AG04450 (cell line): ENCODE measurements at regions not wholly inside any gene's neighbourhood (a gene's known extent, or its start where the extent isn't known, plus 50 kb on each side); places are given as distances from the start of the nearest gene placed in this dataset.

ENCODE experiments used
- CTCF ChIA-PET: fragments of 300-600, 350-600 bp; formaldehyde crosslinking; extraction: SDS; loops from one replicate; lab custom pipeline; 2022; ENCODE audit warnings: antibody characterized with exemption, inconsistent platforms; lab: Charles Lee
- POLR2A ChIA-PET: fragments of 350-600 bp; formaldehyde crosslinking; extraction: SDS; loops from one replicate; lab custom pipeline; 2021; ENCODE audit warnings: antibody characterized with exemption, inconsistent platforms; lab: Yijun Ruan, JAX
- DNase-seq: peaks from one replicate; pipeline ENCODE4 v3.0.0-alpha.2; 2011; ENCODE audit warnings: low read depth, low spot score
- H3K27ac ChIP-seq: one replicate; pipeline ENCODE4 v1.5.1; 2012; ENCODE audit warnings: low read depth, low read length, control low read depth
- H3K27me3 ChIP-seq: one replicate; pipeline ENCODE4 v1.6.0; 2012; ENCODE audit warnings: low read length; ENCODE audit not compliant: control insufficient read depth, insufficient read depth
- H3K4me3 ChIP-seq: 2 replicates; pipeline ENCODE4 v1.5.1; 2011; ENCODE audit warnings: mild to moderate bottlenecking, low read depth, low read length, control low read depth
- H3K9me3 ChIP-seq: 2 replicates; pipeline ENCODE4 v1.5.1; 2012; ENCODE audit warnings: low read length; ENCODE audit not compliant: control insufficient read depth, insufficient read depth
- CTCF ChIP-seq: IDR thresholded peaks from 2 replicates; pipeline ENCODE4 v1.5.1; 2011; ENCODE audit warnings: low read depth, low read length, control low read depth, inconsistent platforms

GRCh38 chrX:124975456-124975855 lies 344.2 kb upstream of the TEX13C start:
- no peak overlapping the region for H3K4me3 ChIP-seq
- H3K27me3 ChIP-seq = no peaks in the 10 kb centered on the region
- no peaks in the 10 kb centered on the region; the same call in 1 of the 2 replicates for H3K9me3 ChIP-seq
- ChIA-PET CTCF (no interaction called here), POLR2A (no interaction called here)
- H3K27ac ChIP-seq = no peak overlapping the region
- TF ChIP-seq CTCF = no peak
- DNase-seq = no peak

- CTCF ChIA-PET = no interaction called here
These were observed 338.3 kb upstream of the TEX13C start for GRCh38 chrX:124981420-124981819.

GRCh38 chrX:124984140-124984813 lies 335.4 kb upstream of the TEX13C start:
- POLR2A ChIA-PET = no interaction called here
- H3K9me3 ChIP-seq = no peaks in the 10 kb centered on the region
- CTCF ChIA-PET = no interaction called here
- H3K27me3 ChIP-seq = no peaks in the 10 kb centered on the region
- H3K27ac ChIP-seq = no peak overlapping the region
- DNase-seq = no peak
- no peak overlapping the region for H3K4me3 ChIP-seq
- no peak for TF ChIP-seq CTCF

More at GRCh38 chrX:124981420-124981819, 338.3 kb upstream of the TEX13C start:
- no peak for TF ChIP-seq CTCF
- Histone ChIP-seq H3K9me3 (no peaks in the 10 kb centered on the region; the same call in 1 of the 2 replicates), H3K4me3 (no peak overlapping the region), H3K27ac (no peak overlapping the region), H3K27me3 (no peaks in the 10 kb centered on the region)
- DNase-seq = no peak
- POLR2A ChIA-PET = no interaction called here

- no peak for DNase-seq
- ChIA-PET POLR2A (no interaction called here), CTCF (no interaction called here)
- Histone ChIP-seq H3K27me3 (no peaks in the 10 kb centered on the region), H3K4me3 (no peak overlapping the region), H3K9me3 (no peaks in the 10 kb centered on the region), H3K27ac (no peak overlapping the region)
- TF ChIP-seq CTCF = no peak
These were observed 333.4 kb upstream of the TEX13C start for GRCh38 chrX:124986284-124986683.

- no peak for DNase-seq
- no peaks in the 10 kb centered on the region for H3K9me3 ChIP-seq
- no peak overlapping the region for H3K27ac ChIP-seq
- POLR2A ChIA-PET = no interaction called here
- no peak overlapping the region for H3K4me3 ChIP-seq
- CTCF ChIA-PET = no interaction called here
- no peaks in the 10 kb centered on the region for H3K27me3 ChIP-seq
- no peak for TF ChIP-seq CTCF
These were observed 325.9 kb upstream of the TEX13C start for GRCh38 chrX:124993735-124994134.
